ENCODE measurements at regions not wholly inside any gene's neighbourhood (a gene's known extent, or its start where the extent isn't known, plus 50 kb on each side); places are given as distances from the start of the nearest gene placed in this dataset.

- Mint-ChIP-seq H3K4me3 (no peak overlapping the region), H3K36me3 (ENCODE audit: low read depth) (no peaks in the 10 kb centered on the region), H3K4me1 (no peaks in the 10 kb centered on the region), H3K9me3 (peaks cover 2% of the 10 kb centered on the region), H3K27ac (no peak overlapping the region), H3K27me3 (ENCODE audit: low read depth) (no peaks in the 10 kb centered on the region)
- no peak for TF ChIP-seq CTCF (IDR thresholded peaks at IDR 0.05; ENCODE audit: unreplicated experiment in 3 of 3)
These were observed 1378.1 kb upstream of the PRMT6 start for GRCh38 chr1:105678334-105678733.

- no peaks in the 10 kb centered on the region for H3K36me3 Mint-ChIP-seq (ENCODE audit: low read depth)
- H3K4me3 Mint-ChIP-seq = no peak overlapping the region
- peaks cover 8% of the 10 kb centered on the region for H3K4me1 Mint-ChIP-seq
- no peak for TF ChIP-seq CTCF (IDR thresholded peaks at IDR 0.05; ENCODE audit: unreplicated experiment in 3 of 3)
- no peak overlapping the region for H3K27ac Mint-ChIP-seq
- H3K9me3 Mint-ChIP-seq = no peaks in the 10 kb centered on the region
- H3K27me3 Mint-ChIP-seq (ENCODE audit: low read depth) = no peaks in the 10 kb centered on the region
These were observed 1371.8 kb upstream of the PRMT6 start for GRCh38 chr1:105684714-105685113.

GRCh38 chr1:105686026-105686425 is 1370.4 kb upstream of the PRMT6 start:
- Mint-ChIP-seq H3K27ac (no peak overlapping the region), H3K27me3 (ENCODE audit: low read depth) (no peaks in the 10 kb centered on the region), H3K4me3 (no peak overlapping the region), H3K4me1 (peaks cover 8% of the 10 kb centered on the region), H3K36me3 (ENCODE audit: low read depth) (no peaks in the 10 kb centered on the region), H3K9me3 (no peaks in the 10 kb centered on the region)
- no peak for TF ChIP-seq CTCF (IDR thresholded peaks at IDR 0.05; ENCODE audit: unreplicated experiment in 3 of 3)

GRCh38 chr1:105686874-105687690 is 1369.4 kb upstream of the PRMT6 start:
- Mint-ChIP-seq H3K27ac (no peak overlapping the region), H3K4me1 (peaks cover 8% of the 10 kb centered on the region), H3K9me3 (no peaks in the 10 kb centered on the region), H3K4me3 (no peak overlapping the region), H3K27me3 (ENCODE audit: low read depth) (no peaks in the 10 kb centered on the region), H3K36me3 (ENCODE audit: low read depth) (no peaks in the 10 kb centered on the region)
- TF ChIP-seq CTCF (IDR thresholded peaks at IDR 0.05; ENCODE audit: unreplicated experiment in 3 of 3) = no peak

- Mint-ChIP-seq H3K27ac (peak overlapping the region in 1 of 3 experiments; percentile 19), H3K4me1 (no peaks in the 10 kb centered on the region), H3K4me3 (no peak overlapping the region), H3K9me3 (no peaks in the 10 kb centered on the region), H3K27me3 (ENCODE audit: low read depth) (no peaks in the 10 kb centered on the region), H3K36me3 (ENCODE audit: low read depth) (no peaks in the 10 kb centered on the region)
- no peak for TF ChIP-seq CTCF (IDR thresholded peaks at IDR 0.05; ENCODE audit: unreplicated experiment in 3 of 3)
These were observed 1355.8 kb upstream of the PRMT6 start for GRCh38 chr1:105700723-105701122.

GRCh38 chr1:105724286-105724685 is 1332.2 kb upstream of the PRMT6 start:
- H3K27ac Mint-ChIP-seq = peak overlapping the region in 1 of 3 experiments; percentile 45
- no peak overlapping the region for H3K4me3 Mint-ChIP-seq
- no peak for TF ChIP-seq CTCF (IDR thresholded peaks at IDR 0.05; ENCODE audit: unreplicated experiment in 3 of 3)
- no peaks in the 10 kb centered on the region for H3K27me3 Mint-ChIP-seq (ENCODE audit: low read depth)
- H3K9me3 Mint-ChIP-seq = no peaks in the 10 kb centered on the region
- peaks cover 14% of the 10 kb centered on the region for H3K4me1 Mint-ChIP-seq
- H3K36me3 Mint-ChIP-seq (ENCODE audit: low read depth) = no peaks in the 10 kb centered on the region
